HFFc6 (cell line): ENCODE measurements at regions not wholly inside any gene's neighbourhood (a gene's known extent, or its start where the extent isn't known, plus 50 kb on each side); places are given as distances from the start of the nearest gene placed in this dataset.
"Not testable (repeated sequence)": the region's sequence is repeated elsewhere in the genome, so short reads cannot be mapped to it uniquely, and the experiment has no call there.

Experiments
- DNase-seq: peaks from one replicate; pipeline ENCODE4 v3.0.0-alpha.2; 2018
- H3K27ac Mint-ChIP-seq: 2 replicates; pipeline ENCODE4 v1.8.0; 2020; ENCODE audit warnings: mild to moderate bottlenecking, mixed read lengths
- H3K27me3 Mint-ChIP-seq: 2 replicates; pipeline ENCODE4 v1.8.0; 2021; ENCODE audit warnings: mild to moderate bottlenecking, moderate library complexity, mixed read lengths; ENCODE audit not compliant: insufficient read depth
- H3K36me3 Mint-ChIP-seq: 2 replicates; pipeline ENCODE4 v1.8.0; 2021; ENCODE audit warnings: low read depth, mixed read lengths
- H3K4me1 Mint-ChIP-seq: 2 replicates; pipeline ENCODE4 v1.8.0; 2020; ENCODE audit warnings: low read depth, mixed read lengths
- H3K4me3 Mint-ChIP-seq: 2 replicates; pipeline ENCODE4 v1.8.0; 2020; ENCODE audit warnings: mild to moderate bottlenecking, moderate library complexity, mixed read lengths
- H3K9me3 Mint-ChIP-seq: 2 replicates; pipeline ENCODE4 v1.8.0; 2020; ENCODE audit warnings: mild to moderate bottlenecking, mixed read lengths
- CTCF ChIP-seq: fragments of 200-600 bp; sonication (generic); IDR thresholded peaks from 2 replicates; pipeline ENCODE4 v1.5.0; 2021; ENCODE audit warnings: antibody characterized with exemption, mild to moderate bottlenecking

- H3K27me3 Mint-ChIP-seq = no peaks in the 10 kb centered on the region
- peaks cover 35% of the 10 kb centered on the region for H3K4me1 Mint-ChIP-seq
- H3K9me3 Mint-ChIP-seq = no peaks in the 10 kb centered on the region
- DNase-seq = no peak
- H3K36me3 Mint-ChIP-seq = no peaks in the 10 kb centered on the region
- no peak overlapping the region for H3K4me3 Mint-ChIP-seq
- no peak overlapping the region for H3K27ac Mint-ChIP-seq
- no peak for TF ChIP-seq CTCF
Observed at GRCh38 chr14:84490081-84490480, 1039.9 kb upstream of the FLRT2 start.

GRCh38 chr14:84492685-84493084 lies 1037.3 kb upstream of the FLRT2 start:
- no peak for DNase-seq
- Mint-ChIP-seq H3K27me3 (no peaks in the 10 kb centered on the region), H3K27ac (no peak overlapping the region), H3K9me3 (no peaks in the 10 kb centered on the region), H3K4me1 (peaks cover 27% of the 10 kb centered on the region), H3K4me3 (no peak overlapping the region), H3K36me3 (no peaks in the 10 kb centered on the region)
- no peak for TF ChIP-seq CTCF

GRCh38 chr14:84493779-84494178 lies 1036.2 kb upstream of the FLRT2 start:
- peaks cover 27% of the 10 kb centered on the region for H3K4me1 Mint-ChIP-seq
- no peaks in the 10 kb centered on the region for H3K36me3 Mint-ChIP-seq

GRCh38 chr14:84496677-84497076 lies 1033.3 kb upstream of the FLRT2 start:
- Mint-ChIP-seq H3K9me3 (no peaks in the 10 kb centered on the region), H3K4me3 (no peak overlapping the region), H3K27ac (no peak overlapping the region), H3K36me3 (no peaks in the 10 kb centered on the region), H3K4me1 (peaks cover 25% of the 10 kb centered on the region), H3K27me3 (no peaks in the 10 kb centered on the region)
- no peak for TF ChIP-seq CTCF
- DNase-seq = no peak

More at GRCh38 chr14:84493779-84494178, 1036.2 kb upstream of the FLRT2 start:
- no peaks in the 10 kb centered on the region for H3K27me3 Mint-ChIP-seq
- H3K27ac Mint-ChIP-seq = no peak overlapping the region
- H3K9me3 Mint-ChIP-seq = no peaks in the 10 kb centered on the region
- DNase-seq = peak; percentile 7
- no peak overlapping the region for H3K4me3 Mint-ChIP-seq
- peak; percentile 27; the same call in 1 of the 2 replicates for TF ChIP-seq CTCF

GRCh38 chr14:84512823-84513222 lies 1017.1 kb upstream of the FLRT2 start:
- not testable (repeated sequence) for H3K4me3 Mint-ChIP-seq, DNase-seq, H3K4me1 Mint-ChIP-seq, H3K9me3 Mint-ChIP-seq, H3K27ac Mint-ChIP-seq, H3K27me3 Mint-ChIP-seq, H3K36me3 Mint-ChIP-seq

GRCh38 chr14:84519836-84520235 lies 1010.1 kb upstream of the FLRT2 start:
- no peak for DNase-seq
- no peaks in the 10 kb centered on the region for H3K36me3 Mint-ChIP-seq
- H3K9me3 Mint-ChIP-seq = no peaks in the 10 kb centered on the region
- H3K4me3 Mint-ChIP-seq = no peak overlapping the region
- no peaks in the 10 kb centered on the region for H3K27me3 Mint-ChIP-seq
- H3K4me1 Mint-ChIP-seq = no peaks in the 10 kb centered on the region
- H3K27ac Mint-ChIP-seq = no peak overlapping the region
- no peak for TF ChIP-seq CTCF
